ENCODE measurements at regions not wholly inside any gene's neighbourhood (a gene's known extent, or its start where the extent isn't known, plus 50 kb on each side); places are given as distances from the start of the nearest gene placed in this dataset.

- no peak for TF ChIP-seq POLR2A (IDR thresholded peaks at IDR 0.05; ENCODE audit: low read depth, low read length)
- TF ChIP-seq TAF1 (IDR thresholded peaks at IDR 0.05; ENCODE audit: low read depth, low read length), result no peak
- no peak for TF ChIP-seq POLR2AphosphoS5 (IDR thresholded peaks at IDR 0.05; ENCODE audit: low read depth, low read length)
These were observed 190.6 kb upstream of the NTM start for GRCh38 chr11:131179836-131180235.

All from GM12891 (cell line).